ENCODE measurements at regions not wholly inside any gene's neighbourhood (a gene's known extent, or its start where the extent isn't known, plus 50 kb on each side); places are given as distances from the start of the nearest gene placed in this dataset.

- POLR2A ChIA-PET = no interaction called here
- Mint-ChIP-seq H3K27me3 (no peaks in the 10 kb centered on the region), H3K27ac (no peak overlapping the region), H3K9me3 (no peaks in the 10 kb centered on the region), H3K36me3 (ENCODE audit: low read depth) (no peaks in the 10 kb centered on the region), H3K4me1 (no peaks in the 10 kb centered on the region), H3K4me3 (no peak overlapping the region)
- CTCF ChIA-PET = no interaction called here
- no peak for DNase-seq
Measured at GRCh38 chr4:156414406-156414805, 460.7 kb upstream of the CTSO start.

DNA sequence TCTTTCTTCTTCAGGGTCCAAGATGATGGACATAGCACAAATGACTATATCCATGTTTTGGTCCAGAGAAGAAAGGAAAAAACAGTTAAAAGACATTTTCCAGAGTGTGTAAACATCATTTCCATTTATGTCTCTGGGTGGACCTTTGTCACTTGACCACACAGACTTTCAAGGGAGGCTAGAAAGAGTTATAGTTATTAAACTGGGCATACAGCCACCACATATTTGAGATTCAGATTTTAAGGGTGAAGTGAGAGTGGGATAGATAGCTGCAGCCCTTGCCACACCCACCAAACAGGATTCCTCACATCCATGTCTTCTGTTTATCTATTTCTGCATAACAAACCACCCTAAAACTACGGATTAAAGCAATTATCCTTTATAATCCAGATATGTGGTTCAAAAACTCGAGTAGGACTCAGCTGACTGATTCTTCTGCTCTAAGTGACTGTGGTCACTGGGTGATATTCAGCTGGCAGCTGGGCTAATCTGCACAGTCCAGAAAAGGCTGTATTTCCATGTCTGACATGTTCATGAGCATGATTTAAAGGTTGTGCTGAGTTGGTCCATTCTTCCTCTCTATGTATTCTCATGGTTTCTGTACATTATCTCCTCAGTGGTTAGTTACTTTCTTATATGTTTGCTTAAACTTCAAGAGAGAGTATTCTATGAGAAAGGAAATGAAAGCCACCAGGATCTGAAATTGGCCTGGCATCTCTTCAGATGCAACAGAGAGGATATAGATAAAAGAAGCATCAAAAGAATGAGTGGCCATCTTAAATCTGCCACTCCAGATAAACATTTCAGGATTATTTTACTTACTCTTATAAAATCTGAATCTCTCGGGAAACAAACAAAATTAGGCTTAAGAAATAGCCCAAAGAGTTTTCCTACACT lies 459.8 kb upstream of the CTSO start:
- Mint-ChIP-seq H3K27ac (no peak overlapping the region), H3K36me3 (ENCODE audit: low read depth) (no peaks in the 10 kb centered on the region), H3K27me3 (no peaks in the 10 kb centered on the region), H3K4me1 (no peaks in the 10 kb centered on the region), H3K9me3 (no peaks in the 10 kb centered on the region), H3K4me3 (no peak overlapping the region)
- ChIA-PET CTCF (no interaction called here), POLR2A (no interaction called here)
- no peak for DNase-seq

- no peak for DNase-seq
- POLR2A ChIA-PET = no interaction called here
- Mint-ChIP-seq H3K27me3 (no peaks in the 10 kb centered on the region), H3K4me1 (no peaks in the 10 kb centered on the region), H3K9me3 (peaks cover under 1% of the 10 kb centered on the region), H3K36me3 (ENCODE audit: low read depth) (no peaks in the 10 kb centered on the region), H3K4me3 (no peak overlapping the region), H3K27ac (no peak overlapping the region)
- CTCF ChIA-PET = no interaction called here
Measured at GRCh38 chr4:156411531-156411930, 457.9 kb upstream of the CTSO start.

DNA sequence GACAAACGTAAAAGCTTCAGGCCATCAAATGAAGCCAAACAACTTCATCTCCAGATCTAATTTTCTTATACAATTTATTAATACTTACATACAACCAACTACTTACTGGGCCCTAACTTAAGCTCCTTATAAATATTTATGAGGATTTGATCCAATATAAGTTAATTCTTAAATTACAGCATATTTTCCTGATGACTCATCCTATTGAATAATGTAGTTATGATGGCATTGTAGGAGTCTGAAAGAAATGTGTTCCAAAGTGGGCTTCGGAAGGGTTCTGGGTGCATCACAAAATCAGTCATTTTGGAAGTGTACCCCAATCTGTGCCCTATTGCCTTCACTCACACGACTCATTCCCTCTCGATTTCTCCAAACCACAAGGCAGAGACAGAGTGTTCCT lies 455.1 kb upstream of the CTSO start:
- Mint-ChIP-seq H3K4me3 (no peak overlapping the region), H3K9me3 (peaks cover 3% of the 10 kb centered on the region), H3K4me1 (no peaks in the 10 kb centered on the region), H3K36me3 (ENCODE audit: low read depth) (no peaks in the 10 kb centered on the region), H3K27ac (no peak overlapping the region), H3K27me3 (no peaks in the 10 kb centered on the region)
- ChIA-PET POLR2A (no interaction called here), CTCF (no interaction called here)
- DNase-seq = no peak

DNA sequence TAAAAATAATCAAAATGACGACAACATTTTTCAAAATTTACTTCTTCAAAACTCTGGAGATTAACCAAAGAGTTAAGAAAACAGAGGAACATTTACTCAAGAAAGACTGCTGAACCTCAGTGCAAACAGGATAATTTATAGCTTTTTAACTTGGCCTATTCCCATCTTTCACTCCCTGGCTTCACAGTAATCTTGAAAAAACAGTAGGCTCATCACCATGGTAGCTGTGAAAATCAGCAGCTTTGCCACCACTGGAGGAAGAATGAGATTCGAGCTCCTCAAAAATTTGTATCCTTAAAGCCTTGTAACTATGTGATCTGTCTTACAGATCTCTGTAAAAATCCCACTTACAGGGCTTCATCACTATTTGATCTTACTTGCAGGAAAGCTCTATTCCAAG lies 447.7 kb upstream of the CTSO start:
- H3K4me1 Mint-ChIP-seq = no peaks in the 10 kb centered on the region
- DNase-seq = no peak
- ChIA-PET CTCF (no interaction called here), POLR2A (no interaction called here)
- H3K9me3 Mint-ChIP-seq = peaks cover under 1% of the 10 kb centered on the region
- no peaks in the 10 kb centered on the region for H3K27me3 Mint-ChIP-seq
- no peak overlapping the region for H3K4me3 Mint-ChIP-seq
- no peaks in the 10 kb centered on the region for H3K36me3 Mint-ChIP-seq (ENCODE audit: low read depth)
- H3K27ac Mint-ChIP-seq = no peak overlapping the region

DNA sequence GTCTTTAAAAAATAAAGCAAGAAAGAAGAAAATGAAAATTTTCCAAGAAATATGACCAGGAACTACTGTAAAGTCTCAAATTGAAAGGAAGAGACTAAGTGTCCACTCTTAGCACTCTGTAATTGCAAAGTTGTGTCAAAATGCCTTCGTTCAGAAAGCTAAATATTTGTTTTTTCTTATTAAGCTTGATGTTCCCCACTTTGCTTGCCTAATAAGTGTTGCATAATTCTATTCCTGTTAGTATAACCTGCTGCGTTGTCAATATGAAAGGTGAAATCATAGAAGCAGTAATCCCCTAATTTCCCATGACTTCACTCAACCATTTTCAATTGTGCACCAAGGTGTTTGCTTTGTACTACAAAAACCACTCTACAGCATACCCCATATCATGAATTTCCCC lies 442.9 kb upstream of the CTSO start:
- ChIA-PET POLR2A (no interaction called here), CTCF (no interaction called here)
- Mint-ChIP-seq H3K4me1 (no peaks in the 10 kb centered on the region), H3K9me3 (no peaks in the 10 kb centered on the region), H3K4me3 (no peak overlapping the region), H3K27ac (no peak overlapping the region), H3K36me3 (ENCODE audit: low read depth) (no peaks in the 10 kb centered on the region), H3K27me3 (no peaks in the 10 kb centered on the region)
- DNase-seq = no peak

GRCh38 chr4:156391325-156391653 lies 437.6 kb upstream of the CTSO start:
- H3K27me3 Mint-ChIP-seq = no peaks in the 10 kb centered on the region
- H3K36me3 Mint-ChIP-seq (ENCODE audit: low read depth) = no peaks in the 10 kb centered on the region
- ChIA-PET CTCF (no interaction called here), POLR2A (no interaction called here)
- H3K4me3 Mint-ChIP-seq = no peak overlapping the region
- no peaks in the 10 kb centered on the region for H3K4me1 Mint-ChIP-seq
- no peak for DNase-seq
- H3K27ac Mint-ChIP-seq = no peak overlapping the region
- H3K9me3 Mint-ChIP-seq = no peaks in the 10 kb centered on the region

GRCh38 chr4:156390599-156391324 lies 437.1 kb upstream of the CTSO start:
- ChIA-PET POLR2A (no interaction called here), CTCF (no interaction called here)
- Mint-ChIP-seq H3K4me3 (no peak overlapping the region), H3K27ac (no peak overlapping the region), H3K4me1 (no peaks in the 10 kb centered on the region), H3K27me3 (no peaks in the 10 kb centered on the region), H3K36me3 (ENCODE audit: low read depth) (no peaks in the 10 kb centered on the region), H3K9me3 (no peaks in the 10 kb centered on the region)
- DNase-seq = no peak

- H3K9me3 Mint-ChIP-seq = no peaks in the 10 kb centered on the region
- POLR2A ChIA-PET = no interaction called here
- H3K4me1 Mint-ChIP-seq = no peaks in the 10 kb centered on the region
Measured at GRCh38 chr4:156388826-156389225, 435.2 kb upstream of the CTSO start.

DNA sequence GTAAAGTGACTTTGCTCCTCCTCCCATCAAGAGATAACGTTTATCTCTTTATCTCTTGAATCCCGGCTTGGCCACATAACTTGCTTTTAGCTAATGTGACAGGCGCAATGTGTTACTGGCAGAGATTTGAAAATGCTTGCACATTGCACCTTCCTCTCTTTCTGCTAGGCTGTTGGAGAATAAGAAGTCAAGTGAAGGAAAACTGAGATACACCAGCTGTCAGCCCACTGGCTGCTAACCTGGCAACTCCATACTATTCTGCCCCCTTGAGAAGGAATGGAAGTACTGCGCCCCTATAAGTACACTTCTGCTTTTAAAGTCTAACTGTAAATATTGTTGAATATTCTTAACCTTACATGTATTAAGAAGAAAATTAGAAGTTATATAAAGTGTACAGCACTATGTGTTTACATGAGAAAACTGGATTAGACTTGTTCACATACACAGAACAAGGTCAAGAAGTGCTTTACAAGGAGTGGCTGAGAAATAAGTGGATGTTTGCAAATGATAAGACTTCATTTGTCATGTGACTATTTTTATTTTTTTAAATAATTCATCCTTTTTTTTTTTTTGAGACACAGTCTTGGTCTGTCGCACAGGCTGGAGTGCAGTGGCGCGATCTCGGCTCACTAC lies 424.5 kb upstream of the CTSO start:
- DNase-seq = no peak
- no peak overlapping the region for H3K4me3 Mint-ChIP-seq
- no peaks in the 10 kb centered on the region for H3K36me3 Mint-ChIP-seq (ENCODE audit: low read depth)
- POLR2A ChIA-PET = no interaction called here
- no peaks in the 10 kb centered on the region for H3K4me1 Mint-ChIP-seq
- CTCF ChIA-PET = no interaction called here
- no peak overlapping the region for H3K27ac Mint-ChIP-seq
- H3K27me3 Mint-ChIP-seq = no peaks in the 10 kb centered on the region
- no peaks in the 10 kb centered on the region for H3K9me3 Mint-ChIP-seq

More at GRCh38 chr4:156388826-156389225, 435.2 kb upstream of the CTSO start:
- Mint-ChIP-seq H3K27ac (no peak overlapping the region), H3K36me3 (ENCODE audit: low read depth) (no peaks in the 10 kb centered on the region), H3K4me3 (no peak overlapping the region), H3K27me3 (no peaks in the 10 kb centered on the region)
- no peak for DNase-seq
- CTCF ChIA-PET = no interaction called here

- ChIA-PET CTCF (no interaction called here), POLR2A (no interaction called here)
- DNase-seq = no peak
- Mint-ChIP-seq H3K36me3 (ENCODE audit: low read depth) (no peaks in the 10 kb centered on the region), H3K27me3 (no peaks in the 10 kb centered on the region), H3K4me1 (no peaks in the 10 kb centered on the region), H3K9me3 (no peaks in the 10 kb centered on the region), H3K27ac (no peak overlapping the region), H3K4me3 (no peak overlapping the region)
Measured at GRCh38 chr4:156377036-156377710, 423.5 kb upstream of the CTSO start.

- no peaks in the 10 kb centered on the region for H3K4me1 Mint-ChIP-seq
- H3K27me3 Mint-ChIP-seq = no peaks in the 10 kb centered on the region
- H3K36me3 Mint-ChIP-seq (ENCODE audit: low read depth) = no peaks in the 10 kb centered on the region
- no peak overlapping the region for H3K27ac Mint-ChIP-seq
- H3K9me3 Mint-ChIP-seq = no peaks in the 10 kb centered on the region
- CTCF ChIA-PET = no interaction called here
- no peak for DNase-seq
- POLR2A ChIA-PET = no interaction called here
- no peak overlapping the region for H3K4me3 Mint-ChIP-seq
Measured at GRCh38 chr4:156374894-156375293, 421.2 kb upstream of the CTSO start.

DNA sequence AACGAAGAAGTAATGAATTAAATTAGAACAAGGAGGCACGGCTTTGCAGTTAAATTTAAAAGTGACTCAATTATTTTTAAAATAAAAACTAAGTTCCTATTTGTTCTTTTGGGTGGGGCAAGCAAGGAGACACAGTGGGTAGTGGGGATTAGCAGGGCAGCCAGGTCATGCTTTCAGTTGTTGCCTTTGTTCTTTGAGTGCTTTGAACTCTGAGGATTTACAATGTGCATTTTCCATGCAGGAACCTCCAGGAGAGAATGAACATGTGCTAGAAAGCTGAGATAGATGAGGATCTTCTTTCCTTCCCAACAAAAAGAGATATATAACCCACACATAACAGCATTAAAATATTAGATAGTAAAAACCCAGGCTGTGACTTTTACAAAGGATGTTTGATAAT lies 420.4 kb upstream of the CTSO start:
- no peak for DNase-seq
- Mint-ChIP-seq H3K36me3 (ENCODE audit: low read depth) (no peaks in the 10 kb centered on the region), H3K9me3 (no peaks in the 10 kb centered on the region), H3K4me1 (no peaks in the 10 kb centered on the region), H3K4me3 (no peak overlapping the region), H3K27ac (no peak overlapping the region), H3K27me3 (no peaks in the 10 kb centered on the region)
- ChIA-PET POLR2A (no interaction called here), CTCF (no interaction called here)

Data from activated CD4-positive, alpha-beta T cell treated with anti-CD3 and anti-CD28 coated beads, Interleukin-2, amount 10 ng/mL, durations not matched to agents 7 days and 5 days (primary cell).